ENCODE measurements at regions not wholly inside any gene's neighbourhood (a gene's known extent, or its start where the extent isn't known, plus 50 kb on each side); places are given as distances from the start of the nearest gene placed in this dataset.
"Not testable (repeated sequence)": the region's sequence is repeated elsewhere in the genome, so short reads cannot be mapped to it uniquely, and the experiment has no call there.

GRCh38 chr1:113292603-113293255 is 97.6 kb upstream of the MAGI3 start:
- no peaks in the 10 kb centered on the region for H3K36me3 ChIP-seq (ENCODE audit: control insufficient read depth in 4 of 4, insufficient read depth in 4 of 4, low read length in 3 of 4)
- WGBS (ENCODE audit: insufficient coverage), result 100% methylated on average over 2 of the region's 2 CpGs
- DNase-seq, result no peak
- H3K9me3 ChIP-seq (ENCODE audit: control extremely low read depth in 1 of 5, control insufficient read depth in 4 of 5, insufficient read depth in 2 of 5, low read depth in 1 of 5, low read length in 4 of 5), result no peaks in the 10 kb centered on the region
- CTCF ChIA-PET, result no interaction called here
- H3K27ac ChIP-seq (ENCODE audit: insufficient read depth in 1 of 2, low read depth in 1 of 2, low read length in 2 of 2, poor library complexity in 1 of 2, severe bottlenecking in 2 of 2), result no peak overlapping the region
- no peaks in the 10 kb centered on the region for H3K4me1 ChIP-seq (ENCODE audit: control extremely low read depth in 1 of 4, control insufficient read depth in 4 of 4, insufficient read depth in 4 of 4, low read length in 3 of 4)
- peaks cover 0 to 3% (median 0%) of the 10 kb centered on the region in 5 experiments for H3K27me3 ChIP-seq (replicated peaks in 2 of 5; ENCODE audit: control insufficient read depth in 4 of 5, insufficient read depth in 5 of 5, low read length in 4 of 5)
- POLR2A ChIA-PET, result no interaction called here
- no peak overlapping the region for H3K4me3 ChIP-seq (ENCODE audit: control insufficient read depth in 1 of 7, extremely low read depth in 1 of 7, insufficient read depth in 4 of 7, low read depth in 2 of 7, low read length in 6 of 7)

- POLR2A ChIA-PET, result no interaction called here
- H3K27me3 ChIP-seq (replicated peaks in 2 of 5; ENCODE audit: control insufficient read depth in 4 of 5, insufficient read depth in 5 of 5, low read length in 4 of 5), result peaks cover 0 to 3% (median 0%) of the 10 kb centered on the region in 5 experiments
- CTCF ChIA-PET, result no interaction called here
These were observed 97.1 kb upstream of the MAGI3 start for GRCh38 chr1:113293256-113293626.

GRCh38 chr1:113297749-113298148 is 92.6 kb upstream of the MAGI3 start:
- no peak for DNase-seq
- Histone ChIP-seq H3K9me3 (ENCODE audit: control extremely low read depth in 1 of 5, control insufficient read depth in 4 of 5, insufficient read depth in 2 of 5, low read depth in 1 of 5, low read length in 4 of 5) (no peaks in the 10 kb centered on the region), H3K27me3 (replicated peaks in 2 of 5; ENCODE audit: control insufficient read depth in 4 of 5, insufficient read depth in 5 of 5, low read length in 4 of 5) (no peaks in the 10 kb centered on the region), H3K36me3 (ENCODE audit: control insufficient read depth in 4 of 4, insufficient read depth in 4 of 4, low read length in 3 of 4) (no peaks in the 10 kb centered on the region), H3K4me3 (ENCODE audit: control insufficient read depth in 1 of 7, extremely low read depth in 1 of 7, insufficient read depth in 4 of 7, low read depth in 2 of 7, low read length in 6 of 7) (no peak overlapping the region), H3K27ac (ENCODE audit: insufficient read depth in 1 of 2, low read depth in 1 of 2, low read length in 2 of 2, poor library complexity in 1 of 2, severe bottlenecking in 2 of 2) (no peak overlapping the region), H3K4me1 (ENCODE audit: control extremely low read depth in 1 of 4, control insufficient read depth in 4 of 4, insufficient read depth in 4 of 4, low read length in 3 of 4) (no peaks in the 10 kb centered on the region)
- ChIA-PET POLR2A (no interaction called here), CTCF (interaction anchor here (1.6 kb wide), 1 partner anchor 8 kb away, joined by 6 read pairs; no protein-coding TSS in a partner anchor)
- WGBS (ENCODE audit: insufficient coverage), result no CpG with 5 or more reads among the region's 1 CpG

More at GRCh38 chr1:113293256-113293626, 97.1 kb upstream of the MAGI3 start:
- Histone ChIP-seq H3K36me3 (ENCODE audit: control insufficient read depth in 4 of 4, insufficient read depth in 4 of 4, low read length in 3 of 4) (no peaks in the 10 kb centered on the region), H3K4me1 (ENCODE audit: control extremely low read depth in 1 of 4, control insufficient read depth in 4 of 4, insufficient read depth in 4 of 4, low read length in 3 of 4) (no peaks in the 10 kb centered on the region), H3K9me3 (ENCODE audit: control extremely low read depth in 1 of 5, control insufficient read depth in 4 of 5, insufficient read depth in 2 of 5, low read depth in 1 of 5, low read length in 4 of 5) (no peaks in the 10 kb centered on the region), H3K27ac (ENCODE audit: insufficient read depth in 1 of 2, low read depth in 1 of 2, low read length in 2 of 2, poor library complexity in 1 of 2, severe bottlenecking in 2 of 2) (no peak overlapping the region), H3K4me3 (ENCODE audit: control insufficient read depth in 1 of 7, extremely low read depth in 1 of 7, insufficient read depth in 4 of 7, low read depth in 2 of 7, low read length in 6 of 7) (no peak overlapping the region)
- no peak for DNase-seq
- 76% methylated on average over 8 of the region's 11 CpGs for WGBS (ENCODE audit: insufficient coverage)

GRCh38 chr1:113298941-113299340 is 91.4 kb upstream of the MAGI3 start:
- CTCF ChIA-PET, result no interaction called here
- no peaks in the 10 kb centered on the region for H3K36me3 ChIP-seq (ENCODE audit: control insufficient read depth in 4 of 4, insufficient read depth in 4 of 4, low read length in 3 of 4)
- no peak for DNase-seq
- no peak overlapping the region for H3K4me3 ChIP-seq (ENCODE audit: control insufficient read depth in 1 of 7, extremely low read depth in 1 of 7, insufficient read depth in 4 of 7, low read depth in 2 of 7, low read length in 6 of 7)
- no peak overlapping the region for H3K27ac ChIP-seq (ENCODE audit: insufficient read depth in 1 of 2, low read depth in 1 of 2, low read length in 2 of 2, poor library complexity in 1 of 2, severe bottlenecking in 2 of 2)
- H3K27me3 ChIP-seq (replicated peaks in 2 of 5; ENCODE audit: control insufficient read depth in 4 of 5, insufficient read depth in 5 of 5, low read length in 4 of 5), result no peaks in the 10 kb centered on the region
- WGBS (ENCODE audit: insufficient coverage), result 80% methylated on average over 1 of the region's 3 CpGs
- POLR2A ChIA-PET, result no interaction called here
- no peaks in the 10 kb centered on the region for H3K4me1 ChIP-seq (ENCODE audit: control extremely low read depth in 1 of 4, control insufficient read depth in 4 of 4, insufficient read depth in 4 of 4, low read length in 3 of 4)
- H3K9me3 ChIP-seq (ENCODE audit: control extremely low read depth in 1 of 5, control insufficient read depth in 4 of 5, insufficient read depth in 2 of 5, low read depth in 1 of 5, low read length in 4 of 5), result no peaks in the 10 kb centered on the region

GRCh38 chr1:113302636-113303035 is 87.7 kb upstream of the MAGI3 start:
- no peaks in the 10 kb centered on the region for H3K36me3 ChIP-seq (ENCODE audit: control insufficient read depth in 4 of 4, insufficient read depth in 4 of 4, low read length in 3 of 4)
- DNase-seq, result no peak
- no peaks in the 10 kb centered on the region for H3K4me1 ChIP-seq (ENCODE audit: control extremely low read depth in 1 of 4, control insufficient read depth in 4 of 4, insufficient read depth in 4 of 4, low read length in 3 of 4)
- ChIA-PET POLR2A (no interaction called here), CTCF (interaction anchor here (0.8 kb wide), 1 partner anchor 18 kb away, joined by 3 read pairs; no protein-coding TSS in a partner anchor)
- no peak overlapping the region for H3K4me3 ChIP-seq (ENCODE audit: control insufficient read depth in 1 of 7, extremely low read depth in 1 of 7, insufficient read depth in 4 of 7, low read depth in 2 of 7, low read length in 6 of 7)
- H3K27ac ChIP-seq (ENCODE audit: insufficient read depth in 1 of 2, low read depth in 1 of 2, low read length in 2 of 2, poor library complexity in 1 of 2, severe bottlenecking in 2 of 2), result no peak overlapping the region
- no peaks in the 10 kb centered on the region for H3K9me3 ChIP-seq (ENCODE audit: control extremely low read depth in 1 of 5, control insufficient read depth in 4 of 5, insufficient read depth in 2 of 5, low read depth in 1 of 5, low read length in 4 of 5)
- no peaks in the 10 kb centered on the region for H3K27me3 ChIP-seq (replicated peaks in 2 of 5; ENCODE audit: control insufficient read depth in 4 of 5, insufficient read depth in 5 of 5, low read length in 4 of 5)
- WGBS (ENCODE audit: insufficient coverage), result no CpG with 5 or more reads among the region's 2 CpGs

- CTCF ChIA-PET, result no interaction called here
- H3K9me3 ChIP-seq (ENCODE audit: control extremely low read depth in 1 of 5, control insufficient read depth in 4 of 5, insufficient read depth in 2 of 5, low read depth in 1 of 5, low read length in 4 of 5), result no peaks in the 10 kb centered on the region
- no peak overlapping the region for H3K27ac ChIP-seq (ENCODE audit: insufficient read depth in 1 of 2, low read depth in 1 of 2, low read length in 2 of 2, poor library complexity in 1 of 2, severe bottlenecking in 2 of 2)
- no peaks in the 10 kb centered on the region for H3K4me1 ChIP-seq (ENCODE audit: control extremely low read depth in 1 of 4, control insufficient read depth in 4 of 4, insufficient read depth in 4 of 4, low read length in 3 of 4)
- POLR2A ChIA-PET, result no interaction called here
- no peak overlapping the region for H3K4me3 ChIP-seq (ENCODE audit: control insufficient read depth in 1 of 7, extremely low read depth in 1 of 7, insufficient read depth in 4 of 7, low read depth in 2 of 7, low read length in 6 of 7)
- no peak for DNase-seq
- H3K27me3 ChIP-seq (replicated peaks in 2 of 5; ENCODE audit: control insufficient read depth in 4 of 5, insufficient read depth in 5 of 5, low read length in 4 of 5), result no peaks in the 10 kb centered on the region
- 98% methylated on average over 5 of the region's 9 CpGs for WGBS (ENCODE audit: insufficient coverage)
- no peaks in the 10 kb centered on the region for H3K36me3 ChIP-seq (ENCODE audit: control insufficient read depth in 4 of 4, insufficient read depth in 4 of 4, low read length in 3 of 4)
These were observed 87.0 kb upstream of the MAGI3 start for GRCh38 chr1:113303267-113303666.

- H3K36me3 ChIP-seq (ENCODE audit: control insufficient read depth in 4 of 4, insufficient read depth in 4 of 4, low read length in 3 of 4); POLR2A ChIA-PET; H3K9me3 ChIP-seq (ENCODE audit: control extremely low read depth in 1 of 5, control insufficient read depth in 4 of 5, insufficient read depth in 2 of 5, low read depth in 1 of 5, low read length in 4 of 5); H3K4me3 ChIP-seq (ENCODE audit: control insufficient read depth in 1 of 7, extremely low read depth in 1 of 7, insufficient read depth in 4 of 7, low read depth in 2 of 7, low read length in 6 of 7); H3K27me3 ChIP-seq (replicated peaks in 2 of 5; ENCODE audit: control insufficient read depth in 4 of 5, insufficient read depth in 5 of 5, low read length in 4 of 5); H3K4me1 ChIP-seq (ENCODE audit: control extremely low read depth in 1 of 4, control insufficient read depth in 4 of 4, insufficient read depth in 4 of 4, low read length in 3 of 4); H3K27ac ChIP-seq (ENCODE audit: insufficient read depth in 1 of 2, low read depth in 1 of 2, low read length in 2 of 2, poor library complexity in 1 of 2, severe bottlenecking in 2 of 2); DNase-seq; CTCF ChIA-PET: not testable (repeated sequence)
- WGBS (ENCODE audit: insufficient coverage), result no CpG with 5 or more reads among the region's 4 CpGs
These were observed 85.3 kb upstream of the MAGI3 start for GRCh38 chr1:113305029-113305428.

Data from common myeloid progenitor, CD34-positive (primary cell).